K562 (cell line): ENCODE measurements at regions not wholly inside any gene's neighbourhood (a gene's known extent, or its start where the extent isn't known, plus 50 kb on each side); places are given as distances from the start of the nearest gene placed in this dataset.

Experiments
- ATAC-seq: fragments of 200-7000 bp; cut with Tn5 transposase; 3 replicates; pipeline ENCODE4 v1.9.1; 2020; ENCODE audit warnings: moderate library complexity
- BruUV-seq: library from RNA; stranded (reverse); fragments of 400-500 nt; replicated peaks from 2 replicates; lab custom pipeline; 2021; lab: Mats Ljungman, UMichigan
- CTCF ChIA-PET: fragments of 300-600 bp; formaldehyde crosslinking; extraction: SDS; loops from one replicate; lab custom pipeline; 2021; ENCODE audit warnings: low intra/inter-chr PET ratio; lab: Yijun Ruan, JAX
- POLR2A ChIA-PET: fragments of 300-600, 350-650 bp; sonication (Branson Sonifier 250); formaldehyde crosslinking; extraction: SDS; loops from one replicate; lab custom pipeline; 2021; ENCODE audit warnings: antibody characterized with exemption, inconsistent platforms; lab: Yijun Ruan, JAX
- DNase-seq, 4 experiments: peaks; one replicate each; pipeline versions ENCODE4 v3.0.0 to v3.0.0-alpha.2; 2011 to 2018; ENCODE audit warnings: low spot score in 3 of 4, mixed read lengths in 3 of 4; ENCODE audit errors: extremely low read depth in 1 of 4
- FAIRE-seq: peaks from 2 replicates; lab custom pipeline; 2011; peaks lifted over from hg19 to GRCh38; lab: Jason Lieb, UNC
- H2AFZ ChIP-seq: 2 replicates; pipeline ENCODE4 v1.6.0; 2011; ENCODE audit warnings: low read depth, low read length, control low read depth, inconsistent platforms
- H3K27ac ChIP-seq: fragments of 200-600 bp; 3 replicates; pipeline ENCODE4 v1.8.0; 2011; ENCODE audit warnings: low read depth, mild to moderate bottlenecking, control low read depth, inconsistent platforms, low read length, moderate library complexity, mixed read lengths; ENCODE audit errors: extremely low read depth
- H3K27me3 ChIP-seq, 2 experiments: fragments of 300-600 bp in 1 of 2; 2 replicates in 1 of 2; 3 replicates in 1 of 2; pipeline versions ENCODE4 v1.6.0 to v1.8.0; 2011; ENCODE audit warnings: inconsistent platforms in 2 of 2, low read length in 2 of 2, mild to moderate bottlenecking in 1 of 2, mixed read lengths in 1 of 2, moderate library complexity in 1 of 2; ENCODE audit not compliant: control insufficient read depth in 2 of 2, insufficient read depth in 2 of 2
- H3K36me3 ChIP-seq: fragments of 300-600 bp; 3 replicates; pipeline ENCODE4 v1.8.0; 2011; ENCODE audit warnings: mild to moderate bottlenecking, low read length, inconsistent platforms; ENCODE audit not compliant: control insufficient read depth, insufficient read depth
- H3K4me1 ChIP-seq, 2 experiments: fragments of 200-600 bp in 1 of 2; replicated peaks in 1 of 2; 2 replicates in 1 of 2; 3 replicates in 1 of 2; pipeline versions ENCODE4 v1.5.1 to v1.8.0; 2011; ENCODE audit warnings: inconsistent platforms in 2 of 2, low read length in 2 of 2, mild to moderate bottlenecking in 1 of 2, mixed read lengths in 1 of 2, moderate library complexity in 1 of 2; ENCODE audit not compliant: control insufficient read depth in 2 of 2, insufficient read depth in 2 of 2
- H3K4me2 ChIP-seq: 2 replicates; pipeline ENCODE4 v1.6.1; 2011; ENCODE audit warnings: low read length, control low read depth, inconsistent platforms, mixed read lengths; ENCODE audit not compliant: insufficient read depth
- H3K4me3 ChIP-seq: fragments of 200-600 bp; sonication (generic), shearing (Covaris generic); 2 replicates; pipeline ENCODE4 v1.5.1; 2016; ENCODE audit warnings: control low read depth, inconsistent platforms
- H3K79me2 ChIP-seq: fragments of 200-600 bp; 3 replicates; pipeline ENCODE4 v1.8.0; 2011; ENCODE audit warnings: low read length, inconsistent platforms; ENCODE audit not compliant: control insufficient read depth, insufficient read depth
- H3K9ac ChIP-seq, 2 experiments: 2 replicates each; pipeline versions ENCODE4 v1.6.0 to v1.6.1; 2011; ENCODE audit warnings: low read depth in 2 of 2, low read length in 2 of 2, control low read depth in 1 of 2, inconsistent platforms in 1 of 2, mild to moderate bottlenecking in 1 of 2, mixed read lengths in 1 of 2; ENCODE audit not compliant: insufficient read depth in 1 of 2
- H3K9me1 ChIP-seq: one replicate; pipeline ENCODE4 v1.6.0; 2011; ENCODE audit warnings: inconsistent platforms, mild to moderate bottlenecking, low read length, moderate library complexity; ENCODE audit not compliant: control insufficient read depth, insufficient read depth
- H3K9me3 ChIP-seq: replicated peaks from 2 replicates; pipeline ENCODE4 v1.5.1; 2011; ENCODE audit warnings: low read depth, low read length, inconsistent platforms; ENCODE audit not compliant: control insufficient read depth, insufficient read depth
- H4K20me1 ChIP-seq: replicated peaks from 2 replicates; pipeline ENCODE4 v1.6.1; 2011; ENCODE audit warnings: low read length, inconsistent platforms, mixed read lengths; ENCODE audit not compliant: control insufficient read depth, insufficient read depth
- HDAC2 ChIP-seq: fragments of 450-650 bp; IDR thresholded peaks from 2 replicates; pipeline ENCODE4 v1.6.1; 2016; ENCODE audit warnings: mild to moderate bottlenecking
- NCOA1 ChIP-seq: fragments of 450-650 bp; IDR thresholded peaks from 2 replicates; pipeline ENCODE4 v1.6.1; 2016; ENCODE audit warnings: low read depth
- REST ChIP-seq, 2 experiments: fragments of 450-650 bp; formaldehyde crosslinking in 1 of 2; IDR thresholded peaks; 2 replicates each; pipeline versions ENCODE4 v1.4.0 to v1.6.1; 2014 to 2020; ENCODE audit warnings: mild to moderate bottlenecking in 2 of 2, borderline replicate concordance in 1 of 2, low read depth in 1 of 2
- SRSF3 ChIP-seq: fragments of 200-400 bp; formaldehyde crosslinking; IDR thresholded peaks from 2 replicates; pipeline ENCODE4 v1.6.1; 2016; ENCODE audit warnings: mild to moderate bottlenecking, low read length, moderate library complexity; ENCODE audit not compliant: insufficient read depth
- XRCC5 ChIP-seq: fragments of 200-400 bp; formaldehyde crosslinking; IDR thresholded peaks from 2 replicates; pipeline ENCODE4 v1.6.1; 2017; ENCODE audit warnings: low read depth, mild to moderate bottlenecking, low read length
- YBX1 ChIP-seq: fragments of 450-650 bp; IDR thresholded peaks from 2 replicates; pipeline ENCODE4 v1.7.1; 2016; ENCODE audit warnings: mild to moderate bottlenecking
- ZNF316 ChIP-seq: fragments of 450-650 bp; IDR thresholded peaks from 2 replicates; pipeline ENCODE4 v1.6.1; 2016
- ZNF57 ChIP-seq: fragments of 450-650 bp; formaldehyde crosslinking; IDR thresholded peaks from 2 replicates; pipeline ENCODE4 v1.4.0; 2020; ENCODE audit warnings: mild to moderate bottlenecking, moderate library complexity
- WGBS: fragments of 100-300 bp; shearing (Covaris generic); methylation state at CpG from one replicate; pipeline ENCODE4 v1.1.6; 2016; ENCODE audit warnings: low coverage, mixed read lengths; ENCODE audit not compliant: insufficient coverage; ENCODE audit errors: missing lambda C conversion rate; 5-methylcytosine and 5-hydroxymethylcytosine counted together
- in situ Hi-C: fragments of 300-500 bp; cut with MboI; formaldehyde crosslinking; loops from 4 replicates; pipeline ENCODE4 v1.15.0; 2018; ENCODE audit warnings: inconsistent platforms, mixed read lengths
- intact Hi-C: fragments of 100-400 bp; cut with micrococcal nuclease; formaldehyde crosslinking; loops from 2 replicates; pipeline ENCODE4 v1.14.2; 2022

GRCh38 chr6:14339172-14339571, 221.6 kb downstream of the CD83 start:
- Histone ChIP-seq H3K4me3 (no peak overlapping the region), H3K9ac (no peak overlapping the region), H3K27me3 (peaks cover 0 to 15% of the 10 kb centered on the region in 2 experiments; a peak in 4 of 5 replicates), H2AFZ (no peak overlapping the region), H3K9me1 (no peaks in the 10 kb centered on the region), H3K27ac (no peak overlapping the region), H3K4me2 (no peak overlapping the region), H4K20me1 (no peaks in the 10 kb centered on the region)
- ATAC-seq (no peak), FAIRE-seq (no peak), DNase-seq (no peak)
- in situ Hi-C loops (no loop called here), intact Hi-C loops (no loop called here)
- POLR2A ChIA-PET = no interaction called here
- BruUV-seq = no TSS peak
- TF ChIP-seq XRCC5 (no peak), SRSF3 (no peak), ZNF57 (CRISPR knock-in tag) (no peak), NCOA1 (no peak), YBX1 (no peak), HDAC2 (no peak)
- TF ChIP-seq, all 486 proteins: peak for 0
- CTCF ChIA-PET = no interaction called here
- Histone ChIP-seq H3K9me3 (no peaks in the 10 kb centered on the region), H3K79me2 (no peaks in the 10 kb centered on the region), H3K4me1 (no peaks in the 10 kb centered on the region), H3K36me3 (no peaks in the 10 kb centered on the region)
- WGBS = 0% methylated on average over 1 of the region's 1 CpG

- ChIA-PET CTCF (no interaction called here), POLR2A (no interaction called here)
- no peaks in the 10 kb centered on the region for H3K9me1 ChIP-seq
- no peak overlapping the region for H3K27ac ChIP-seq
- no peak overlapping the region for H3K4me2 ChIP-seq
- in situ Hi-C loops (no loop called here), intact Hi-C loops (no loop called here)
- H3K79me2 ChIP-seq = no peaks in the 10 kb centered on the region
- H3K9ac ChIP-seq = no peak overlapping the region
- no peak for ATAC-seq
- no peak overlapping the region for H3K4me3 ChIP-seq
- no peak for FAIRE-seq
- H4K20me1 ChIP-seq = no peaks in the 10 kb centered on the region
- no peaks in the 10 kb centered on the region for H3K36me3 ChIP-seq
- peaks cover 1 to 15% of the 10 kb centered on the region in 2 experiments; a peak in 4 of 5 replicates for H3K27me3 ChIP-seq
- 0% methylated on average over 4 of the region's 4 CpGs for whole genome bisulfite sequencing
- no TSS peak for BruUV-seq
- H3K9me3 ChIP-seq = no peaks in the 10 kb centered on the region
- no peak for DNase-seq
- H2AFZ ChIP-seq = no peak overlapping the region
- H3K4me1 ChIP-seq = no peaks in the 10 kb centered on the region
- peak; percentile 54 for TF ChIP-seq REST (IDR thresholded peaks at IDR 0.05; ENCODE audit: borderline replicate concordance)
- no peak for TF ChIP-seq REST (CRISPR knock-in tag; IDR thresholded peaks at IDR 0.05; ENCODE audit: low read depth)
- peak; percentile 73 for TF ChIP-seq ZNF316
Measured at GRCh38 chr6:14339711-14340584, 222.4 kb downstream of the CD83 start.
